GM12878 (cell line): ENCODE measurements at regions not wholly inside any gene's neighbourhood (a gene's known extent, or its start where the extent isn't known, plus 50 kb on each side); places are given as distances from the start of the nearest gene placed in this dataset.

Experiments
- ATAC-seq: fragments of 200-7000 bp; cut with Tn5 transposase; 3 replicates; pipeline ENCODE4 v1.9.1; 2020; ENCODE audit warnings: mild to moderate bottlenecking, moderate library complexity
- BruUV-seq: library from RNA; stranded (reverse); fragments of 400-500 nt; replicated peaks from 2 replicates; lab custom pipeline; 2021; lab: Mats Ljungman, UMichigan
- CTCF ChIA-PET: fragments of 300-600 bp; sonication (Branson Sonifier 250); formaldehyde crosslinking; extraction: SDS; loops from one replicate; lab custom pipeline; 2021; ENCODE audit warnings: inconsistent platforms; lab: Yijun Ruan, JAX
- POLR2A ChIA-PET: fragments of 350-600 bp; formaldehyde crosslinking; extraction: SDS; loops from one replicate; lab custom pipeline; 2021; ENCODE audit warnings: inconsistent platforms; lab: Charles Lee
- RAD21 ChIA-PET: fragments of 300-600 bp; sonication (Branson Sonifier 250); formaldehyde crosslinking; loops from one replicate; lab custom pipeline; 2023; ENCODE audit warnings: antibody characterized with exemption; ENCODE audit not compliant: unreplicated experiment; lab: Charles Lee
- SMC1A ChIA-PET: fragments of 300-600 bp; sonication (Branson Sonifier 250); formaldehyde crosslinking; loops from one replicate; lab custom pipeline; 2023; ENCODE audit not compliant: unreplicated experiment, uncharacterized antibody; lab: Charles Lee
- DNase-seq: peaks from one replicate; pipeline ENCODE4 v3.0.0-alpha.2; 2011; ENCODE audit warnings: low read depth, low spot score
- FAIRE-seq: peaks from 3 replicates; lab custom pipeline; 2011; peaks lifted over from hg19 to GRCh38; lab: Jason Lieb, UNC
- H2AFZ ChIP-seq: 2 replicates; pipeline ENCODE4 v1.6.0; 2011; ENCODE audit warnings: low read depth, low read length, control low read depth; ENCODE audit not compliant: control insufficient read depth
- H3K27ac ChIP-seq: 2 replicates; pipeline ENCODE4 v1.5.1; 2011; ENCODE audit warnings: control low read depth; ENCODE audit not compliant: control insufficient read depth, insufficient read depth
- H3K27me3 ChIP-seq, 2 experiments: replicated peaks in 1 of 2; 2 replicates each; pipeline versions ENCODE4 v1.6.0 to v1.6.1; 2011; ENCODE audit warnings: low read length in 1 of 2; ENCODE audit not compliant: control insufficient read depth in 2 of 2, insufficient read depth in 2 of 2
- H3K36me3 ChIP-seq, 2 experiments: 2 replicates each; pipeline ENCODE4 v1.5.1; 2011; ENCODE audit warnings: low read length in 1 of 2; ENCODE audit not compliant: control insufficient read depth in 2 of 2, insufficient read depth in 2 of 2
- H3K4me1 ChIP-seq: 2 replicates; pipeline ENCODE4 v1.6.1; 2011; ENCODE audit warnings: mild to moderate bottlenecking, low read length, moderate library complexity, mixed read lengths; ENCODE audit not compliant: control insufficient read depth, insufficient read depth
- H3K4me2 ChIP-seq: 2 replicates; pipeline ENCODE4 v1.6.0; 2011; ENCODE audit warnings: control low read depth; ENCODE audit not compliant: control insufficient read depth, insufficient read depth
- H3K4me3 ChIP-seq: fragments of 200-600 bp; sonication (generic); 2 replicates; pipeline ENCODE4 v1.5.1; 2016
- H3K79me2 ChIP-seq: 2 replicates; pipeline ENCODE4 v1.6.0; 2011; ENCODE audit warnings: low read length; ENCODE audit not compliant: control insufficient read depth, insufficient read depth
- H3K9ac ChIP-seq: 2 replicates; pipeline ENCODE4 v1.8.0; 2011; ENCODE audit warnings: low read length, control low read depth, mixed read lengths; ENCODE audit not compliant: control insufficient read depth, insufficient read depth
- H3K9me3 ChIP-seq: replicated peaks from 3 replicates; pipeline ENCODE4 v1.5.1; 2011; ENCODE audit warnings: mild to moderate bottlenecking, low read length; ENCODE audit not compliant: control insufficient read depth, insufficient read depth
- H4K20me1 ChIP-seq: 2 replicates; pipeline ENCODE4 v1.6.0; 2011; ENCODE audit not compliant: control insufficient read depth, insufficient read depth
- BHLHE40 ChIP-seq, 2 experiments: fragments of 450-650 bp in 1 of 2; IDR thresholded peaks; 2 replicates each; pipeline ENCODE4 v1.6.1; 2011 to 2017; ENCODE audit warnings: low read depth in 2 of 2, borderline replicate concordance in 1 of 2, improper control_type of control experiment in 1 of 2, low read length in 1 of 2, mild to moderate bottlenecking in 1 of 2
- CBX5 ChIP-seq: sonication (generic); IDR thresholded peaks from 2 replicates; pipeline ENCODE4 v1.6.1; 2016; ENCODE audit warnings: low read depth, moderate library complexity, mild to moderate bottlenecking, inconsistent platforms
- EP300 ChIP-seq, 2 experiments: fragments of 150-350 bp in 1 of 2; IDR thresholded peaks; 2 replicates each; pipeline ENCODE4 v1.6.1; 2011 to 2012; ENCODE audit warnings: low read depth in 2 of 2, low read length in 2 of 2, borderline replicate concordance in 1 of 2, improper control_type of control experiment in 1 of 2, inconsistent platforms in 1 of 2; ENCODE audit not compliant: control insufficient read depth in 1 of 2
- LARP7 ChIP-seq: fragments of 450-650 bp; IDR thresholded peaks from 2 replicates; pipeline ENCODE4 v1.6.1; 2017; ENCODE audit warnings: mild to moderate bottlenecking
- MYB ChIP-seq: fragments of 150-350 bp; IDR thresholded peaks from 2 replicates; pipeline ENCODE4 v1.6.1; 2014; ENCODE audit warnings: mild to moderate bottlenecking, low read depth, low read length, borderline replicate concordance
- PAX5 ChIP-seq: IDR thresholded peaks from 2 replicates; pipeline ENCODE4 v1.6.1; 2011; ENCODE audit warnings: low read depth, low read length, borderline replicate concordance
- RELA ChIP-seq: fragments of 450-650 bp; IDR thresholded peaks from 2 replicates; pipeline ENCODE4 v1.8.0; 2014; ENCODE audit warnings: borderline replicate concordance; ENCODE audit not compliant: partially characterized antibody
- SIN3A ChIP-seq: IDR thresholded peaks from 2 replicates; pipeline ENCODE4 v1.6.1; 2012; ENCODE audit warnings: low read depth, low read length, improper control_type of control experiment
- SREBF1 ChIP-seq: IDR thresholded peaks from 2 replicates; pipeline ENCODE4 v1.6.1; 2012; ENCODE audit warnings: mild to moderate bottlenecking, low read length
- SUZ12 ChIP-seq: fragments of 200-600 bp; sonication (generic); IDR thresholded peaks from one replicate; pipeline ENCODE4 v1.6.1; 2018; ENCODE audit warnings: antibody characterized with exemption, mild to moderate bottlenecking; ENCODE audit not compliant: unreplicated experiment
- TAF1 ChIP-seq: IDR thresholded peaks from 2 replicates; pipeline ENCODE4 v1.6.1; 2011; ENCODE audit warnings: mild to moderate bottlenecking, low read depth, low read length, borderline replicate concordance
- TCF12 ChIP-seq: IDR thresholded peaks from 2 replicates; pipeline ENCODE4 v1.6.1; 2011; ENCODE audit warnings: low read depth, mild to moderate bottlenecking, low read length
- YBX1 ChIP-seq: fragments of 450-650 bp; IDR thresholded peaks from 2 replicates; pipeline ENCODE4 v1.6.1; 2016; ENCODE audit warnings: antibody characterized with exemption
- WGBS: methylation state at CpG from one replicate; pipeline ENCODE4 v1.1.6; 2016; ENCODE audit warnings: low lambda C conversion rate; ENCODE audit not compliant: insufficient replicate concordance, insufficient coverage; ENCODE audit errors: missing lambda C conversion rate; 5-methylcytosine and 5-hydroxymethylcytosine counted together
- in situ Hi-C: fragments of 300-500 bp; cut with MboI; formaldehyde crosslinking; loops from 9 replicates; pipeline ENCODE4 v1.14.3; 2018; ENCODE audit warnings: mixed read lengths
- intact Hi-C: fragments of 100-400 bp; cut with micrococcal nuclease; formaldehyde crosslinking; loops from one replicate; pipeline ENCODE4 v1.14.2; 2022; ENCODE audit not compliant: unreplicated experiment
- TF ChIP-seq, protein P1 (sequence below): fragments of 450-650 bp; IDR thresholded peaks from 2 replicates; pipeline ENCODE4 v1.6.1; 2016; ENCODE audit warnings: mild to moderate bottlenecking
- TF ChIP-seq, protein P2 (sequence below): IDR thresholded peaks from 2 replicates; pipeline ENCODE4 v1.6.1; 2012; ENCODE audit warnings: low read depth, low read length, improper control_type of control experiment

DNA sequence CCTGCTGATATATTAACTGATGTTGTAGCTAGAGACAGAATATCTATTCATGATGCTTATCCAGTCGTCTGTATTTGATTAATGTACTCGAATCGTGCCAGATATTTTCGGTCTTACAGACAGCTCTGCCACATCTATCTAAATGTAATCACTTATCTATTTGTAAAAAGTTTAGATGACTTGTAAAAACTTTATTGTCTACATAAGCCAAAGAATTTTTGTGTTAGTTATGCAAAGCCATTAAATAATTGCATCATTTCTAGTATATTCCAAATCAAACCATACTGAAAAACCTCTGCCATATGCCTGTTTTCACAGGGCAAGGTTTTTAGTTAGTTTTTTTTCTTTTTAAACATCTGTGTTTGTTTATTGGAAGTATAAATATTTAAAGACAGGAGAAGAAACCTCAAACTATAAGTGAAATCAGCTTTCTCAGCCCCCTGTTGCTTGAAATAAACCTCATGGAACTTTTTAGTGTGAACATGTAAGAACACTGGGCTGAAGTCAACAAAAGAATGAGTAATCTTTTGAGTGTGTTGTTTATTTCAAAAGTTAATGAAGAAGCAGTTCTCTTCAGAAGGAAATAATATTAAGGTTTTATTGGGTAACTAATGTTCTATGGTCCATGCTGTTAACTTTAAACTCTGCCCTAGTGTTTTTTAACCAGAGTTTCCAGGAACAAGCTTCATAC, 657.6 kb upstream of the SYT4 start:
- H4K20me1 ChIP-seq = no peaks in the 10 kb centered on the region
- no peaks in the 10 kb centered on the region for H3K9me3 ChIP-seq
- FAIRE-seq = no peak
- H2AFZ ChIP-seq = no peak overlapping the region
- no peak overlapping the region for H3K4me2 ChIP-seq
- in situ Hi-C loops = no loop called here
- ChIA-PET POLR2A (no interaction called here), RAD21 (no interaction called here), CTCF (no interaction called here), SMC1A (no interaction called here)
- no peak for DNase-seq
- no peak for ATAC-seq
- no peaks in the 10 kb centered on the region for H3K27me3 ChIP-seq
- no peaks in the 10 kb centered on the region for H3K36me3 ChIP-seq
- no peaks in the 10 kb centered on the region for H3K79me2 ChIP-seq
- no peak overlapping the region for H3K4me3 ChIP-seq
- 16% methylated on average over 4 of the region's 4 CpGs for WGBS
- no peaks in the 10 kb centered on the region for H3K4me1 ChIP-seq
- no peak for TF ChIP-seq CBX5
- no peak for TF ChIP-seq RELA
- TF ChIP-seq BHLHE40 (IDR thresholded peaks at IDR 0.05; ENCODE audit: borderline replicate concordance in 1 of 2, low read depth in 2 of 2, low read length in 1 of 2) = no peak
- TF ChIP-seq EP300 (IDR thresholded peaks at IDR 0.05; ENCODE audit: borderline replicate concordance in 1 of 2, control insufficient read depth in 1 of 2, low read depth in 2 of 2, low read length in 2 of 2) = no peak
- TF ChIP-seq PAX5 = no peak
- no peak for TF ChIP-seq LARP7
- TF ChIP-seq, protein P1, sequence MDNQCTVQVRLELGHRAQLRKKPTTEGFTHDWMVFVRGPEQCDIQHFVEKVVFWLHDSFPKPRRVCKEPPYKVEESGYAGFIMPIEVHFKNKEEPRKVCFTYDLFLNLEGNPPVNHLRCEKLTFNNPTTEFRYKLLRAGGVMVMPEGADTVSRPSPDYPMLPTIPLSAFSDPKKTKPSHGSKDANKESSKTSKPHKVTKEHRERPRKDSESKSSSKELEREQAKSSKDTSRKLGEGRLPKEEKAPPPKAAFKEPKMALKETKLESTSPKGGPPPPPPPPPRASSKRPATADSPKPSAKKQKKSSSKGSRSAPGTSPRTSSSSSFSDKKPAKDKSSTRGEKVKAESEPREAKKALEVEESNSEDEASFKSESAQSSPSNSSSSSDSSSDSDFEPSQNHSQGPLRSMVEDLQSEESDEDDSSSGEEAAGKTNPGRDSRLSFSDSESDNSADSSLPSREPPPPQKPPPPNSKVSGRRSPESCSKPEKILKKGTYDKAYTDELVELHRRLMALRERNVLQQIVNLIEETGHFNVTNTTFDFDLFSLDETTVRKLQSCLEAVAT = no peak
- TF ChIP-seq, protein P2, sequence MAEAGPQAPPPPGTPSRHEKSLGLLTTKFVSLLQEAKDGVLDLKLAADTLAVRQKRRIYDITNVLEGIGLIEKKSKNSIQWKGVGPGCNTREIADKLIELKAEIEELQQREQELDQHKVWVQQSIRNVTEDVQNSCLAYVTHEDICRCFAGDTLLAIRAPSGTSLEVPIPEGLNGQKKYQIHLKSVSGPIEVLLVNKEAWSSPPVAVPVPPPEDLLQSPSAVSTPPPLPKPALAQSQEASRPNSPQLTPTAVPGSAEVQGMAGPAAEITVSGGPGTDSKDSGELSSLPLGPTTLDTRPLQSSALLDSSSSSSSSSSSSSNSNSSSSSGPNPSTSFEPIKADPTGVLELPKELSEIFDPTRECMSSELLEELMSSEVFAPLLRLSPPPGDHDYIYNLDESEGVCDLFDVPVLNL = no peak
- no peak for TF ChIP-seq SIN3A
- no peak for TF ChIP-seq YBX1
- no peak for TF ChIP-seq TCF12
- no peak for TF ChIP-seq MYB
- no peak for TF ChIP-seq SREBF1
- no peak for TF ChIP-seq SUZ12
- no peak for TF ChIP-seq TAF1
- intact Hi-C loops = no loop called here
- no peak overlapping the region for H3K9ac ChIP-seq
- BruUV-seq = no TSS peak
- H3K27ac ChIP-seq = no peak overlapping the region
